NCI-H69 (cell line): ENCODE measurements at regions not wholly inside any gene's neighbourhood (a gene's known extent, or its start where the extent isn't known, plus 50 kb on each side); places are given as distances from the start of the nearest gene placed in this dataset.

Experiments
- DNase-seq: peaks from one replicate; lab custom pipeline; 2025; lab: John Stamatoyannopoulos, UW

DNA sequence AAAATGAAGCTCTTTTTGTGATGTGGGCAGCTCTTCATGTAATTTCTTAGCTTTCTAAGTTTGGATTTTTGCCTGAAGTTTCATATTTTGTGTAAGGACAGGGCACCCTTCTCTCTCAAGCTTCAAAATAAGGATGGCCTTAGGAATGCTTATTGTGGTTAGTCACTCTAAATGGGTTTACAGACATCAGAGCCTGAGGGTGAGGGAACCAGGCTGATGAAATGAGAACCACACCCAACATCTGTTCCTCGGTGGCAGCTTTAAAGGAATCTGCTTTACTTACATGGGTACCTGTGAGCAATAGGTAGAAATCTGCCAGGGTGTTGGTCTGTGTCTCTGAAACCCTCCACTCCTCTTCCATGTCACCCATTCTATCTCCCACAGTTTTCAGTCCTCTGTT, 174.3 kb downstream of the EMX2 start:
- peak; percentile 73 for DNase-seq

DNA sequence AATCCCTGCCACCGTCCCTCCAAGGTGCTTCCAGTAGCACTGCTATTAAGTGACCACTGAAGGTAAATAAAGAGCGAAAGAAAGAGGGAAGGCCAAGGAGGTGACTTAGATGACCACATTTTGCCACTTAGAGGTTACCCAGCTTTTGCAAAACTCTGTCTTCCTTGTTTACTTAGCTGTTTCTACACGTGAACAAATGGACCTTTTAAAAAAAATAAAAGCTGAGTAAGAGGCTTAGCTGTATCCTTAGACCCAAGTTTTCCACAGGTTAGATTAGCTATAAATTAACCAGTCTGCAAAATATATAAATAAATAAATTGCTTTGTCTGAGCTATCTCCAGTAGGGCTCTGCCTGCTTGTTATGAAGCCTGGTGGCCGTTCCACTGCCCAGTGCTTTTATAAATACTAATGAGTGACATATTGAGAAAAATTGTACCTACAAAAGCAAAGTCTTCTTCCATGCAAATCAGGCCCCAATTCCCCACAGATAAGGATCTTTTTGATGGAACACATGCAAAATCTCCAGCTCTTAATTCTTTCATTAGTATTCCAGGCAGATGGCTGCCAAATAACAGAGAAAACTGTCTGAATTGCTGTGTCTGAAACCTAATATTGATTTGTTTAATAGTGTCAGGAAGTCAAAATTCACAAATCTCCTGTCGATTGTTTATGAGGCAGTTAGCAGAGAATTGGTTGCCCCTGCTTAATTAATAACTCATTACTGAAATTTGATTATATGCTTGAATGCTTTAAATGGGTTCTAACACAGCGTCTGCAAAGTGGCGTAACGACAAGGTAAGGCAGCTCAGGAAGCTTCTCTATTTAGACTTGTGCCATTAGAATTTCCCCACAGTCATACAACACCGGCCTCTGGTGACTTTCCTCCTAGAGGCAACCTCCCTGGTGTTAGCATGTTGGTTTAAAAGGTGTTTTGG, 176.7 kb downstream of the EMX2 start:
- peak; percentile 39 for DNase-seq

DNA sequence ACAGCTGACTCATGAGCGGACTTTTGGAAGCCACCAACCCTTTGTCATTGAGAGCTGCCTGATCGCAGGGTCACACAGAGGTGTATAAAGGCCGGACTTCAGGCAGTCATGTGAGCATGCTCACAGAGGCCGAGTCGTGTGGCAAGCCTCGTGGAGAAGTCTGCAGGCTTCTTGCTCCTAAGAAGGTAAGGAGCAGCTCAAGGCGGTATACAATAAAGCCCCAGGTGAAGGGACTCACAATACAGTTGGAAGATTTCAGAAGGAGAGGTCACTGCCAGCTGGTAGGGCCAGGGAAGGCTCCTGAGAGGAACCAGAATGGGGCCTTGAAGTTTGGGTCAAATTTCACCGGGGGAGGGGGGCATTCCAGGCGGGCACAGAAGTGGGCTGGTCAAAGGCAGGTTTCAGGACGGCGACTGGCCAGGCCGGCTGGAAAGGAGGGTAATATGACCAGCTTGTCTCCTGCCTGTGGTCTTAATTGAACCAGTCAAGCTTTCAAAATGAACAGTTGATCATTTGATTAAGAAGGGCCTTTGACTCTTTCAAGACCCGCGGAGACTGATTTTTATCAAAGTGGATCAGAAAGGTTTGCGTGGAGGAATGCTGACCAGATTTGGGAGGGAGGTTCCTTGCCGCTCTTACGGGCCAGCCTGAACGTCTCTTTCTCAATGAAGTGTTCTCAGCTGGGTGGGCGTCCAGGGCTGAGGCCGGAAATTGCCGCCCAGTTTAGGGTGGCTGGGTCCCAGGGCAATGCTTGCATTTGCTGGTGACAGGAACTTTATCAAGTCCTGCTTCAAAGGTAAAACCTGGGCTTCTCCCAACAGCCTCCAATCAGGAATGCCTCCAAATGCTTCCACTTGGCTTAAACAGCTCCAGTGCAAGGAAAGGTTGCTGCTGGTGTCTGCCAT, 178.6 kb downstream of the EMX2 start:
- no peak for DNase-seq

DNA sequence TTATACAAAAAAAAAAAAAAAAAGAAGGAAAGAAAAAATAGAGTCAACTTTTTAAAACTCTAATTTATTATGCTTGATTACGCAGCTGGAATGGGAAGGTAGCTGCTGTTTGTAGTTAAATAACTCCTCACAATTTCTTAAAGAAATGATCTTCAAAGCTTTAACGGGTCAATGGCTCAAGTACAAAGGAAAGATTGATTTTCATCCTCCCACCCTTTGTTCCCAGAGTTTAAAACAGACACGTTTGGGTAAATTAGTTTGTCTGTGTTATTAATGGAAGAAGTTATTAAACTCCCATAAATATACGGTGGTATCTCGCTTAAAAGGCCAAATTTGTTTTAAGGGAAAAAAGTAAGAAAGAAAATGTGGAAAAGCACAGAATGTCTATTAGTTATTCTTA, 179.3 kb downstream of the EMX2 start:
- no peak for DNase-seq

DNA sequence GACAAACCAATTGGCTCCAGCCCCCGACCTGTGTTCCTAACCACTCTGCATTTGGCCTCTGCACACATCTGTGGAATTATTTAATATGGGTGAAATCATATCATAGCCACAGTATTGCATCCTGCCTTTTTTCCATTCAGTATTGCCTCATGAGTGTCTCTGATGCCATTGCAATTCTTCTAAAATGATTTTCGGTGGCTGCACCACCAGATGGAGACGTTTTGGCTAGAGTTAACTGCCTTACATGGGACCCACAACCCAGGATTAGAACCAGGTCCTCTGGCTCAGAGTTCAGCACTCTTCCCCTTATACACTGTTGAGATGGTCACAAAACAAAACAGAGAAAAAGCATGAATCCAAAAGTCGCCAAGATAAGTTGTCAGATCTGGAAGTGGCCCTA, 180.8 kb downstream of the EMX2 start:
- no peak for DNase-seq

DNA sequence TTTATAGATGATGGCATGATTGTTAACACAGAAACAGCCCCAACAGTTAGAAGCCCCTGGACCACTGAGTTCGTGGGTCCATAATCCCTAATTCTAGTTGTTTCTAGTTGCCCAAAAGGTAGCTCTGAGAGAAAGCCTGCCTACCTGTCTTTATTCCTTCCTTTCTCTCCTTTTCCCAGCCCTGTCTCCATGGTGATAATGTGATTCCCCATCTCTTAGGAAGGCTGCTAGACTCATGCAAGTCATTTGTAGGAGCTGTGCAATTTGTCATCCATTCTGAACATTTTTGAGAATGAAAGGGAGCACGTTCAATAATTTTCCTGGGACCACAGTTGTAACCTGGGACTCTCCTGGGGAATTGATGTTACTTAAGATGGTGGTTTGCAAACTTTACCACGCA, 183.4 kb downstream of the EMX2 start:
- DNase-seq: no peak

DNA sequence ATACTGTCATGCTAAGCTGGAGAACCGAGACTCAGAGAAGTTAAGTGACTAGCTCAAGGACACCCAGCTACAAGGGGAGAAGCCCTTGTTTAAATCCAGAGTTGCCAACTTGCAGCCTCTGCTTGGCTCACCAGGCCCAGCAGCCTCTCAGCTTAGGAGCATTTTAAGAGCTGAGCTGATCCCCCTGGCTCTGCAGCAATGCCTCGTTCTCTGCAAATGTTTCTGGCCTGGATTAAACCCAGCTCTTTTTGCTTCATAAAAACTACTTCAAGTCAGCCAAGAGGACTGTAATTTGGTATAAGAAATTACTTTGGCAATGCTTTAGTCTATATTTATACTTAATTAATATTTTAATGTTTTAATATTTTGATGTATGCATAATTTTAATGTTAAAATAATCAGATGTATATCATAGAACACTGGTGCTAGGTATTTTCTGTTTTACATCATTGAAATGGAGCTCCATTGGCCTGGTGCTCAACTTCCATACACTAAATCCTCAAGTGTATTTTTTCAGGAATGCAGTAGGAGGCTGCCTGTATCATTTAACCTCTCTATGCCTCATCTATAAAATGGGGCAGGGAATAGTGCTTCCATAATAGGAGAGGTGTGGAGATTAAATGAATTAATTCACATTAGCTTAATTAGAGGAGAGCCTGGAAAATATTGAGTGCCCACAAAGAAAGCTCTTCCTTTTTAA, 184.2 kb downstream of the EMX2 start:
- no peak for DNase-seq

DNA sequence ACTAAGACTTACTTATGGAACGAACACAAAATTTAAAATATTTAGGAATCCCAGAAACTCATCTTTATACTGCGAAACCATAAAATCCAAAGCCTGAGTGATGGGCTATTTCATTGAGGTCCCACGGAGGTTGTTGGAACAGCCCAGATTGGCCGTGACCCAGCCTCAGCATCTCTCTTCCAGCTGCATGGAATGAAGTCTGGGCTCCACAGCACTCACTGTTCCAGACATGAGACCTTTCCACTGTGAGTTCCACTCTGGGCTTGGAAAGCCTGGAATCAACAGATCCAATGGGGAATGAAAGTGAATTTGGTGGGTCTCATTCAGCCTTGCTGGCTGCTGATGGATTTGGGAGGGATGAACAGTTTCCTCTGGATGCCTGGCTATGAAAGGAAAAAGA, 184.9 kb downstream of the EMX2 start:
- DNase-seq: no peak

DNA sequence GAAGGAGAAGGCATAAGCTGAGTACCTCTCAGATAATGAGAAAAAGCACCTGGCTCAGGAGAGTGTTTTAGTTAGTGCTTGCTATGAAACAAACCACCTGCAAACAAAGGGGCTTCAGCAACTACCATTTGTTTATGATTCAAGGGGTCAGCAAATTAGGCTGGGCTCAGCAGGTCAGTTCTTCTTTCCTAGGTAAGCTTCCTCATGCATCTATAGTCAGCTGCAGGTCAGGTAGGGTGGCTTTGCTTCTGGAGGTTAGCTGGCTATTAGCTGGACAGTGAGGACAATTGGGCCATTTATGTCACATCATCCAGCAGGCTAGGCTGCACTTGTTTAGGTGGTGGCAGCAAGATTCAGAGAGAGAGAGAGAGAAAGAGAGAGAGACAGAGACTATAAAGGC, 185.5 kb downstream of the EMX2 start:
- no peak for DNase-seq

DNA sequence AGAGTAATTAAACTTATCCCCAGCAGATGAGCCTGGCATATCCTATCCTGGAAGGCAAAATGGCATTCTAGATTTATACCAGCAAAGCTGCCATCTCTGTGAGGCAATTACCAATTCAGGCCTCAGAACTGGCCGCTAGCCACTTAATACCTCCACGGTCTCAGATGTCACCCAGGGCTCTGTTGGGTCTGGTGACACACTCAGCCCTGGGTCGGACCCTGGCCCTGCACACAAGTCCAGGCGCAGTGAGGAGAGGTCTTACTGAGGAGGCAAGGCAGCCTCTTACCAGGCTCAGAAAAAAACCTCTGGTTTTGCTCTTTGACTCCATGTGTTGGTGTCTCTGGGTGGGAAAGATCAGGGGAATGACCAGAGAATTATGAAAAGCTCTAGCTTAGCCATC, 186.6 kb downstream of the EMX2 start:
- DNase-seq: no peak

DNA sequence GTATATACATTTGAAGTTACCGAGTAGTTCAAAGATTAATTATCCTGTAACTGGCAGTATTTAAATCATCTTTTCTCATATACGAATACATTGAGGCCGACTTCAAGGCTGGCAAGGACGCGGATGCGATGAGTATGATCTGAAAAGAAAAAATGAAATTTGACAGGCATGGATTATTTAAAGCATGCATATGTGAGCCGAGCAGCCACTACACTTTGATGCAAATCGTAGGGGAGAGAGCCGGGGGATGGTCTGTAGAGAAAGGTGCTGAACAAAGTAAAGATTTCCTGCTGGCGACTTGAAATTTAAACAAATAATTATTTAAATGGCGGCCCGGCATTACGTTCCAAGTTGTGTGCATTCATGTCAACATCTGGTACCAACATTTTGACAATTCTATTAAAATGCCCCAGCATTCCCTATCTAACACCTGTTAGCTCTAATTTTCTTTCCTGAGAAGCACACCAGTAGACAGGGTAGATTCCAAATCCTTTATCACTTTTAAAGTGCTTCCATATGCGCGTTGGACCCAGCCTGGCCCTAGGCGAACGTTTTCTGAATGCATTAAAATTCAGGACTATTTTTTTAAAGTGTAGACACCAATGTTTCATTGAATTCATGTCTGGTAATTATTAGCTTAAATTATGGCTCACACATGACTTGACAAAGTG, 188.7 kb downstream of the EMX2 start:
- DNase-seq: peak; percentile 88

DNA sequence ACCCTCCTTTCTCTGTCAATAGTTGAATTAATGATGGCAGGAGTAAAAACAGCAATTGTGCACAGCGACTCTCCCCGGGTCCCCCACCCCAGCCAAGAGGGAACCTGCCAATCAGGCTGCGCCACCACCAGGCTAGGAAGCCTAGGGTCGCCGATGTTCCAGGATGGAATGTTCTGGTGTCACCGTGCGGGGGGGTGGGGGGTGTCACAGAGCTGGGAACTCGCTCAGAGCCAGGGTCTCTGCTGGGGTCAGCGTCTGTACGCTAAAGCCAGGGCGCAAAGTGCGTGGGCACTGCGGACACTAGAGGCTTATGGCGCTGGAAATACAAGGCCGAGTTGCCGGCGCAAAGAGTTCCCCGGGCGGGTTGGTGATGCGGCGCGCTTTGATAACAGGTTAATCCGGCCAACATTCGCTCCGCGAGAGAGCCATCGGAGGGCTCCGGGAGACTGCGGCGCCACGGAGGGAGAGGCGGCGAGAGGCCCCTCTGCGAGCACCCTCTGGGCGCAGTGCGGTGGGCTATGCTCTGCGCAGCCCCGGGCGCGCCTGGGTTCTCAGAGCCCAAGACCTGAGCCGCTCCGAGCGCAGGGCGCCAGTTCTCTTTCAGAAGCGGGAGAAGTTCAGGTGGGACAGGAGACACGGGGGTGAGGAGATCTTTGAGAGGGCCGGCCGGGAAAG, 192.3 kb downstream of the EMX2 start:
- DNase-seq: no peak

DNA sequence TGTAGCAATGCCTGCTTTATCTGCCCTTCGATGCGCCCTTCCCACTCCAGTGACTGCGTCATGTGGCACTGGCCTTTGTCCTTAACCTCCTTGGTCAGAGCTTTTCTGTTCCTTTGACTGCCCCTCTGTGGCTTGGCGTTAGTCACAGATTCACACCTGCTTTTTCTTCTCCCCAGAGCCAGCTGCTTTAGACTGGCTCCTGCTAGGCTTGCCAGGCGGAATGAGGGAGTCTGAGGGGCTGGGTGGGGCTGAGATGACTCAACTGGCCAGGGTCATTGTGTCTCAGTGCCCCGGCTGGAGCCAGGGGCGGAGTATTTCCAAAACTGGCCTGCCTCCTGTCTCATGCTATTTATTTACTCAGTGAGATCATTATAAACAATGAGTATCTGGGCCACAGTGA, 194.1 kb downstream of the EMX2 start:
- peak; percentile 66 for DNase-seq

DNA sequence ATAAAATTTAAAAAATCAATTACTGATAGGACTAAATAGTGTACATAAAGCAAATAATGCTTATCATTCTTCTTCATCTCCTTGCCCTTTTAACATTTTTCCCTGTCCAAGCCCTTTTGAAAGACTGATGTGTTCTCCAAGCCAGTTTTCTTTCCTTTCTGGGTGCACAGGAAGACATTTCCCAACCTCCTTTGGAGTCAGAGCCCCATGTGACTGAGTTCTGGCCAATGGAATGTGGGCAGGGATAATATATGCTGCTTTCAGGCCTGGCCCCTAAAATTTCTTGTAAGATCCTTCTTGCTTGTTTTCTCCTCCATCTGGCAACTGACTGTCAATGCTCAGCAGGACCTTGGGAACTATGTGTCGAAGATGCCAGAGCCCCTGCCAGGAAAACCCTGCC, 197.5 kb downstream of the EMX2 start:
- no peak for DNase-seq

DNA sequence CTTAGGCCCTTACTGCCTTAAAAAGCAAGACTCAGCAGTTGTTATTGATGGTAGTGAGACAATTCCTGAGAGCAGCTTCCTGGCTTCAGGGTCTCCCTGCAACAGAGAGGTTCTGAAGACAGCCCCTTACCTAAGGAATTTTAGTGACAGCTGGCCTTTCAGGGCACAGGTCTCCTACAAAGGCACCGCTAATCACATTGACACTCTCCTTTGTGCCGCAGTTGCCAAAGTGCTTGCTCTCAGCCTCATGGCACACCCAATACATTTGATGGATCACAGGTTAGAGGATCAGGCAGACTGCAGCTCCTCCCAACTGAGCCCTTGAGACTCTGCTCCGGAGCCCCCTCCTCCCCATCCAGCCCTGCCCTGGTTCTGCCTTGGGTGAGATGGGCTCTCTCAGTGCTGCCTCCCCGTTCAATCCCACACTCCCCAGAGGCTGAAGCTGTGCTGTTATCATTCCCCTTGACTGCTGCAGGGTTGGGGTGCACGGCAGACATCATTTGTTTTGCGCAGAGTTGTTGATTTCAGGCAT, 198.2 kb downstream of the EMX2 start:
- peak; percentile 59 for DNase-seq

DNA sequence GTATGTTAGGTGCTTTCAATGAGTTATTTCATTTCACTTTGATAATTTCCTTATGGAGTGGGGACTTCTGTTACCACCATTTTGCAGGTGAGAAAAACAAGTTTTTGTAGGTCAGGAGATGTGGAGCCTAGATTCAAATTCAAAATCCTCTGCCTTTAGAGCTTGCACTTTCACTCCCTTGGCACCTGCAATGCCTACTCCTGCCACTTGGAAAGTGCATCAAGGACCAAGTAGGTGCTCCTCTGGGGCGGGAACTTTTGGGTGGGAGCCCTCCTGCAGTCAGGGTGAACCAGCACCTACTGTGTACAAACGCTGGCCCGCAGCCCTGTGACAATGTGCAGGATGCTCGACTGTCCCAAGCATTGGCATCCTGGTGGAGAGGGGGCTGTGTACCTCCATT, 199.0 kb downstream of the EMX2 start:
- DNase-seq: peak; percentile 15

DNA sequence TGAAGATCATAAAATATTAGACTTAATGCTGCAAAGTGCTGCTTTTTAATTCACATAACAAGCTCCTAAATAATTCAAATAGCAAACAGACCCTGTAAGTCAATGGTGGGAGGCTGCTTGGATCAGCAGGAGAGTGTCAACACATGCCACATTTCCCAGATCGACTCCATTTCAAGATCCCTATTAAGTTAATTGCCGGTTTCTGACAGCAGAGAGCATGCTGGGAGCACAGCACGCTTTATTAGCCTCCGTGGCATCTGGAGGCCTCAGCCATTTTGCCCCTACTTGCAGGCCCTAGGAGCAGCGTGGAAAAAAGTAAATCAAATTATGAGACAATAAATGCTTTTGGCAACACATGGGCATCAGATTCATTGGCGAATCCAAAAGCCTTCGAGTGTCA, 201.0 kb downstream of the EMX2 start:
- peak; percentile 87 for DNase-seq

DNA sequence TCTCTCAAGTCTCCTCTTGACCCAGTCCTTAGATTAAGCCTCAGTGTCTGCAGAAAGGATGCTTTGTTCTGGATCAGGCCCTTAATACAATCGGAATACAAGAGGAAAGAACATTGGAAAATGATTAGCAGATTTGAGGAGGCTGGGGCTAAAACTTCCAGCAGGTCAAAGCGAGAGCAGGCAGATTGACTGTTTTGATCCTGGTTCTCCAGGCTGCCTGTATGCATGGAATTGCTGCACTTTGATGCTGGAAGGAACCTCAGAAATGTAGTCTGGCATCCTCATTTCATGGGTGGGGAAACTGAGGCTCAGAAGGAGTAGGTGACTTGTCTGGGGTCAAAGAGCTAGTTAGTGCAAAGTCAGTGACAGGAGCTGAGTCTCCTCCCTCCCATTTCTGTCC, 202.8 kb downstream of the EMX2 start:
- no peak for DNase-seq

DNA sequence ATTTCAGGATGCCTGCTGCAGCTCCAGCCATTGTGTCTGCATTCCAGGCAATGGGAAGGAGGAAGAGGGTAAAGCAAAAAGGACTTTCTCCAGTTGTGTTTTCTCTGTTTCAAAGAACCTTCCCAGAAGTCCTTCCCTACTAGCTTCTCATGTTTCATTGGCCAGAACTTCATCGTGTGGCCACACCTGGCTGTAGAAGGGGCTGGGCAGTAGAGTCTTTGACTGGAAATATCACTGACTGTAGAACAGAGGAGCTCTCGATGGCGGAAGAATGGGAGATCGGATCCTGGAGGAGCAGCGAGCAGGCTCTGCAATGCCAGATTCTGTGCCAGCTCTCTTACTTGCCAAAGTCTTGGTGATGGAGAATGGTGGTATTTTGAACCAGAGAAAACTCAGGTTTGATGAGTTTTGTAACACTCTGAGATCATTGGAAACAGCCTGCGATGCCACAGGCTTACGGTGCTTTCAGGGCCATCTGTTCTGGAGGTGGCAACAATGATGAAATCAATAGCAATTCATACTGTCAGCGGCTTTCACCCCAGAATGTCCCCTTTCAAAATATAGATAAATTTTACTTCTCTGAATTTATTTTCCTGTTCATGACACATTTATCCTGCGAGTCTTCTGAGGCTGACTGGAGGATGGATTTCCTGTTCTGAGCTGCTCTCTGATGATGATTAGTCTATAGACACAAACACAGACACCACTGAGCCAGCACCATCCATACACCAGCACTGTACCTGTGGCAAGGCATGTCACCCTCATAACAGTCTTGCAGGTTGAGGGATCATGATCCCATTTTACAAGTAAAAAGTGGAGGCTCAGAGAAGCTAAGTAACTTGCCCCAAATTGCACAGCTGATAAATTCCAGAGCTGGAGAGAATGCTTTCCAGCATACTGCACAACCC, 204.2 kb downstream of the EMX2 start:
- DNase-seq: peak; percentile 14

DNA sequence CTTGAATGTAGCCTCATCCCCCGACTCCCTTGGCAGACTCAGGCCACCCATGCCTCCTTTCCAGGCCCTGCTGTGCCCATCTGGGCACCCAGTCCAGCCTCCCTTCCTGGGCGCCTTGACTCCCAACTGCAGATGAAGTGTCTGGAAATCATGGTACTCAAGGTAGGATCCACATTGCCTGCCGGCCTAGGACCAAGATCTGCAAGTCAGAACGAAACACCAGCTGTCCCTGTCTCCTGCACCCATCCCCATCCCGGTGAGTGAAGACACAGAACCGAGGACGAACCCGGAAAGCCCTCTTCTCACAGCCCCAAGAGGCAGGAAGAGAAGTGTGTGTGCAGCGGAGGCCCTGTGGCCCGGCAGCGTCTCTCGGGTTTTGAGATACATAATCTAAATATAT, 205.1 kb downstream of the EMX2 start:
- no peak for DNase-seq
